HEK293 (cell line): ENCODE measurements at regions not wholly inside any gene's neighbourhood (a gene's known extent, or its start where the extent isn't known, plus 50 kb on each side); places are given as distances from the start of the nearest gene placed in this dataset.

Experiments used
- CTCF ChIA-PET: fragments of 350-600 bp; formaldehyde crosslinking; extraction: SDS; loops from one replicate; lab custom pipeline; 2021; ENCODE audit warnings: antibody characterized with exemption; lab: Yijun Ruan, JAX
- POLR2A ChIA-PET: fragments of 300-600 bp; formaldehyde crosslinking; extraction: SDS; loops from one replicate; lab custom pipeline; 2020; ENCODE audit warnings: antibody characterized with exemption, inconsistent platforms; lab: Yijun Ruan, JAX
- H3K27ac ChIP-seq: fragments of 200-500 bp; sonication (Bioruptor generic); 2 replicates; pipeline ENCODE4 v1.5.1; 2014; ENCODE audit warnings: low read depth, low read length, control low read depth, inconsistent platforms; ENCODE audit errors: extremely low read depth
- H3K36me3 ChIP-seq, 2 experiments: fragments of 200-500 bp in 1 of 2; sonication (Bioruptor generic) in 1 of 2; 1 replicate in 1 of 2; 2 replicates in 1 of 2; pipeline ENCODE4 v1.5.1; 2014 to 2017; ENCODE audit warnings: inconsistent platforms in 2 of 2, low read length in 2 of 2; ENCODE audit not compliant: control insufficient read depth in 2 of 2, insufficient read depth in 1 of 2
- H3K4me1 ChIP-seq: fragments of 200-500 bp; sonication (Bioruptor generic); 2 replicates; pipeline ENCODE4 v1.5.1; 2014; ENCODE audit warnings: mild to moderate bottlenecking, low read length, inconsistent platforms; ENCODE audit not compliant: control insufficient read depth, insufficient read depth
- H3K4me3 ChIP-seq: 2 replicates; pipeline ENCODE4 v1.5.1; 2011; ENCODE audit warnings: low read depth, mild to moderate bottlenecking, control low read depth, low read length, moderate library complexity
- H3K9me3 ChIP-seq: fragments of 200-500 bp; sonication (Bioruptor generic); 2 replicates; pipeline ENCODE4 v1.5.1; 2014; ENCODE audit warnings: low read depth, low read length, inconsistent platforms; ENCODE audit not compliant: control insufficient read depth, insufficient read depth
- HOXD13 ChIP-seq: sonication (generic); formaldehyde crosslinking; IDR thresholded peaks from 2 replicates; pipeline ENCODE4 v1.8.0; 2022; ENCODE audit warnings: missing genetic modification reagents, borderline replicate concordance
- OSR2 ChIP-seq: fragments of 450-650 bp; formaldehyde crosslinking; IDR thresholded peaks from 2 replicates; pipeline ENCODE4 v1.5.1; 2016; ENCODE audit warnings: missing biosample characterization, missing genetic modification characterization
- SETDB1 ChIP-seq: IDR thresholded peaks from one replicate; pipeline ENCODE4 v1.6.1; 2017; ENCODE audit warnings: mild to moderate bottlenecking, low read length, moderate library complexity, mixed read lengths; ENCODE audit not compliant: insufficient read length
- ZNF155 ChIP-seq: fragments of 450-650 bp; formaldehyde crosslinking; IDR thresholded peaks from 2 replicates; pipeline ENCODE4 v1.5.1; 2016; ENCODE audit warnings: missing biosample characterization, missing genetic modification characterization
- ZNF169 ChIP-seq: fragments of 450-650 bp; formaldehyde crosslinking; IDR thresholded peaks from 2 replicates; pipeline ENCODE4 v1.5.1; 2016; ENCODE audit warnings: missing biosample characterization, missing genetic modification characterization
- ZNF266 ChIP-seq: fragments of 450-650 bp; formaldehyde crosslinking; IDR thresholded peaks from 2 replicates; pipeline ENCODE4 v1.5.1; 2016; ENCODE audit warnings: missing biosample characterization, missing genetic modification characterization, low read depth
- ZNF423 ChIP-seq: fragments of 450-650 bp; formaldehyde crosslinking; IDR thresholded peaks from 2 replicates; pipeline ENCODE4 v1.5.1; 2016; ENCODE audit warnings: missing biosample characterization, missing genetic modification characterization
- ZNF473 ChIP-seq: fragments of 450-650 bp; formaldehyde crosslinking; IDR thresholded peaks from 2 replicates; pipeline ENCODE4 v1.5.1; 2017; ENCODE audit warnings: missing biosample characterization, missing genetic modification characterization
- ZNF529 ChIP-seq: fragments of 450-650 bp; formaldehyde crosslinking; IDR thresholded peaks from 2 replicates; pipeline ENCODE4 v1.5.1; 2017; ENCODE audit warnings: missing genetic modification characterization, missing biosample characterization; ENCODE audit not compliant: insufficient replicate concordance
- ZNF843 ChIP-seq: fragments of 450-650 bp; formaldehyde crosslinking; IDR thresholded peaks from 2 replicates; pipeline ENCODE4 v1.5.1; 2016; ENCODE audit warnings: missing biosample characterization, missing genetic modification characterization
- ZSCAN23 ChIP-seq: fragments of 450-650 bp; formaldehyde crosslinking; IDR thresholded peaks from 2 replicates; pipeline ENCODE4 v1.5.1; 2016; ENCODE audit warnings: missing biosample characterization, missing genetic modification characterization
- TF ChIP-seq, protein P1 (sequence below): fragments of 450-650 bp; formaldehyde crosslinking; IDR thresholded peaks from 2 replicates; pipeline ENCODE4 v1.5.1; 2016; ENCODE audit warnings: missing biosample characterization, missing genetic modification characterization, borderline replicate concordance
- TF ChIP-seq, protein P2 (sequence below): fragments of 450-650 bp; formaldehyde crosslinking; IDR thresholded peaks from 2 replicates; pipeline ENCODE4 v1.5.1; 2016; ENCODE audit warnings: missing biosample characterization, missing genetic modification characterization
- TF ChIP-seq, protein P3 (sequence below): fragments of 450-650 bp; formaldehyde crosslinking; IDR thresholded peaks from 2 replicates; pipeline ENCODE4 v1.5.1; 2016; ENCODE audit warnings: missing biosample characterization, missing genetic modification characterization
- TF ChIP-seq, protein P4 (sequence below): fragments of 450-650 bp; formaldehyde crosslinking; IDR thresholded peaks from 2 replicates; pipeline ENCODE4 v1.5.1; 2016; ENCODE audit warnings: missing biosample characterization, missing genetic modification characterization
- TF ChIP-seq, protein P5 (sequence below): fragments of 450-650 bp; formaldehyde crosslinking; IDR thresholded peaks from 2 replicates; pipeline ENCODE4 v1.5.1; 2017; ENCODE audit warnings: missing biosample characterization, mild to moderate bottlenecking, missing genetic modification characterization, moderate library complexity
- TF ChIP-seq, protein P6 (sequence below): fragments of 450-650 bp; formaldehyde crosslinking; IDR thresholded peaks from 2 replicates; pipeline ENCODE4 v1.5.1; 2016; ENCODE audit warnings: missing biosample characterization, missing genetic modification characterization

DNA sequence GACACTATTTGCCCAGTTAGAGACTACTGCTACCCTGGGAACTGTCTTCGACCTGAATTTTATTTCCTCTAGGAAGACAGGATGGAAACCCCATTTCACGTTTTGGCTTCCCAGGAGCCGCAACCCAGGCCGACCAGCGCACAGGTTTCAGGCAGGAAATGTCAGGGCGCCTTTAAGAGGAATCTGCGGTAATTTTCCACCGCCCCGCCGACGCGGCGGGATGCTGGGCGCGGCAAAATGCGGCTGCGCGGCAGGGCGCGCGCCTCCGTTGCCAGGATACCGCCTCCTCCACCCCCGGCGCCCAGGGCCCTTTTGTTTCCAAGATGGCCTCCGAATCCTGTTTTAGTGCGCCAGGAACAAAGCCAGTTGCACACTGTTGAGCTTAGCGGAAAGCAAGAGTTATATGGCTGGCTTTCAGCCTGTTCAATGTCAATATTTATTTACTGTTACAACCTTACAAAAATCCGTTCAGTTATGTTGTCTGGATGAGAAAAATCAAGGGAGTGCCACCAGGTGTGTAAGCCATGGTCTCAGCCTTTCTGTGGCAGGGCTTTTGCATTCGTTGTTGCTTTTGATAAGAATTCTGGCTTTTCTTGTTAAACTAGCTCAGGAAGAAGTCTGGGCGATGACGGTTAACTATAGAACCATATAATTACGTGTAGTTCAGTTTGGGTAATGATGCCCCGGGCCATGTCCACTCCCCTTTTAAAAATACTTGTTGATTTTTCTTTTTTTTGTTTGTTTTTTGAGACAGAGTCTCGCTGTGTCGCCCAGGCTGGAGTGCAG, 79.7 kb upstream of the CHD2 start:
- Histone ChIP-seq H3K9me3 (no peaks in the 10 kb centered on the region), H3K4me1 (peaks cover 40% of the 10 kb centered on the region), H3K27ac (peak overlapping the region; percentile 98), H3K36me3 (no peaks in the 10 kb centered on the region), H3K4me3 (peak overlapping the region; percentile 39)
- POLR2A ChIA-PET = interaction anchor here (0.7 to 8.1 kb wide), 11 partner anchors 10 to 94 kb away, joined by 3 to 238 read pairs (median 11); partner anchors contain the start of gene CHD2
- CTCF ChIA-PET = interaction anchor here (0.7 to 4.7 kb wide), 6 partner anchors 11 to 1889 kb away, joined by 3 to 35 read pairs (median 3); partner anchors contain the start of gene CHD2
- TF ChIP-seq, protein P1, sequence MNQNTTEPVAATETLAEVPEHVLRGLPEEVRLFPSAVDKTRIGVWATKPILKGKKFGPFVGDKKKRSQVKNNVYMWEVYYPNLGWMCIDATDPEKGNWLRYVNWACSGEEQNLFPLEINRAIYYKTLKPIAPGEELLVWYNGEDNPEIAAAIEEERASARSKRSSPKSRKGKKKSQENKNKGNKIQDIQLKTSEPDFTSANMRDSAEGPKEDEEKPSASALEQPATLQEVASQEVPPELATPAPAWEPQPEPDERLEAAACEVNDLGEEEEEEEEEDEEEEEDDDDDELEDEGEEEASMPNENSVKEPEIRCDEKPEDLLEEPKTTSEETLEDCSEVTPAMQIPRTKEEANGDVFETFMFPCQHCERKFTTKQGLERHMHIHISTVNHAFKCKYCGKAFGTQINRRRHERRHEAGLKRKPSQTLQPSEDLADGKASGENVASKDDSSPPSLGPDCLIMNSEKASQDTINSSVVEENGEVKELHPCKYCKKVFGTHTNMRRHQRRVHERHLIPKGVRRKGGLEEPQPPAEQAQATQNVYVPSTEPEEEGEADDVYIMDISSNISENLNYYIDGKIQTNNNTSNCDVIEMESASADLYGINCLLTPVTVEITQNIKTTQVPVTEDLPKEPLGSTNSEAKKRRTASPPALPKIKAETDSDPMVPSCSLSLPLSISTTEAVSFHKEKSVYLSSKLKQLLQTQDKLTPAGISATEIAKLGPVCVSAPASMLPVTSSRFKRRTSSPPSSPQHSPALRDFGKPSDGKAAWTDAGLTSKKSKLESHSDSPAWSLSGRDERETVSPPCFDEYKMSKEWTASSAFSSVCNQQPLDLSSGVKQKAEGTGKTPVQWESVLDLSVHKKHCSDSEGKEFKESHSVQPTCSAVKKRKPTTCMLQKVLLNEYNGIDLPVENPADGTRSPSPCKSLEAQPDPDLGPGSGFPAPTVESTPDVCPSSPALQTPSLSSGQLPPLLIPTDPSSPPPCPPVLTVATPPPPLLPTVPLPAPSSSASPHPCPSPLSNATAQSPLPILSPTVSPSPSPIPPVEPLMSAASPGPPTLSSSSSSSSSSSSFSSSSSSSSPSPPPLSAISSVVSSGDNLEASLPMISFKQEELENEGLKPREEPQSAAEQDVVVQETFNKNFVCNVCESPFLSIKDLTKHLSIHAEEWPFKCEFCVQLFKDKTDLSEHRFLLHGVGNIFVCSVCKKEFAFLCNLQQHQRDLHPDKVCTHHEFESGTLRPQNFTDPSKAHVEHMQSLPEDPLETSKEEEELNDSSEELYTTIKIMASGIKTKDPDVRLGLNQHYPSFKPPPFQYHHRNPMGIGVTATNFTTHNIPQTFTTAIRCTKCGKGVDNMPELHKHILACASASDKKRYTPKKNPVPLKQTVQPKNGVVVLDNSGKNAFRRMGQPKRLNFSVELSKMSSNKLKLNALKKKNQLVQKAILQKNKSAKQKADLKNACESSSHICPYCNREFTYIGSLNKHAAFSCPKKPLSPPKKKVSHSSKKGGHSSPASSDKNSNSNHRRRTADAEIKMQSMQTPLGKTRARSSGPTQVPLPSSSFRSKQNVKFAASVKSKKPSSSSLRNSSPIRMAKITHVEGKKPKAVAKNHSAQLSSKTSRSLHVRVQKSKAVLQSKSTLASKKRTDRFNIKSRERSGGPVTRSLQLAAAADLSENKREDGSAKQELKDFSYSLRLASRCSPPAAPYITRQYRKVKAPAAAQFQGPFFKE (tag by site-specific recombination) = no peak
- TF ChIP-seq HOXD13 (CRISPR knock-in tag) = no peak
- TF ChIP-seq ZNF266 (tag by site-specific recombination) = no peak
- TF ChIP-seq, protein P2, sequence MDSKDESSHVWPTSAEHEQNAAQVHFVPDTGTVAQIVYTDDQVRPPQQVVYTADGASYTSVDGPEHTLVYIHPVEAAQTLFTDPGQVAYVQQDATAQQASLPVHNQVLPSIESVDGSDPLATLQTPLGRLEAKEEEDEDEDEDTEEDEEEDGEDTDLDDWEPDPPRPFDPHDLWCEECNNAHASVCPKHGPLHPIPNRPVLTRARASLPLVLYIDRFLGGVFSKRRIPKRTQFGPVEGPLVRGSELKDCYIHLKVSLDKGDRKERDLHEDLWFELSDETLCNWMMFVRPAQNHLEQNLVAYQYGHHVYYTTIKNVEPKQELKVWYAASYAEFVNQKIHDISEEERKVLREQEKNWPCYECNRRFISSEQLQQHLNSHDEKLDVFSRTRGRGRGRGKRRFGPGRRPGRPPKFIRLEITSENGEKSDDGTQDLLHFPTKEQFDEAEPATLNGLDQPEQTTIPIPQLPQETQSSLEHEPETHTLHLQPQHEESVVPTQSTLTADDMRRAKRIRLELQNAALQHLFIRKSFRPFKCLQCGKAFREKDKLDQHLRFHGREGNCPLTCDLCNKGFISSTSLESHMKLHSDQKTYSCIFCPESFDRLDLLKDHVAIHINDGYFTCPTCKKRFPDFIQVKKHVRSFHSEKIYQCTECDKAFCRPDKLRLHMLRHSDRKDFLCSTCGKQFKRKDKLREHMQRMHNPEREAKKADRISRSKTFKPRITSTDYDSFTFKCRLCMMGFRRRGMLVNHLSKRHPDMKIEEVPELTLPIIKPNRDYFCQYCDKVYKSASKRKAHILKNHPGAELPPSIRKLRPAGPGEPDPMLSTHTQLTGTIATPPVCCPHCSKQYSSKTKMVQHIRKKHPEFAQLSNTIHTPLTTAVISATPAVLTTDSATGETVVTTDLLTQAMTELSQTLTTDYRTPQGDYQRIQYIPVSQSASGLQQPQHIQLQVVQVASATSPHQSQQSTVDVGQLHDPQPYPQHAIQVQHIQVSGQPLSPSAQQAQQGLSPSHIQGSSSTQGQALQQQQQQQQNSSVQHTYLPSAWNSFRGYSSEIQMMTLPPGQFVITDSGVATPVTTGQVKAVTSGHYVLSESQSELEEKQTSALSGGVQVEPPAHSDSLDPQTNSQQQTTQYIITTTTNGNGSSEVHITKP (tag by site-specific recombination) = peak; percentile 49; the same call in 1 of the 2 replicates
- TF ChIP-seq, protein P3, sequence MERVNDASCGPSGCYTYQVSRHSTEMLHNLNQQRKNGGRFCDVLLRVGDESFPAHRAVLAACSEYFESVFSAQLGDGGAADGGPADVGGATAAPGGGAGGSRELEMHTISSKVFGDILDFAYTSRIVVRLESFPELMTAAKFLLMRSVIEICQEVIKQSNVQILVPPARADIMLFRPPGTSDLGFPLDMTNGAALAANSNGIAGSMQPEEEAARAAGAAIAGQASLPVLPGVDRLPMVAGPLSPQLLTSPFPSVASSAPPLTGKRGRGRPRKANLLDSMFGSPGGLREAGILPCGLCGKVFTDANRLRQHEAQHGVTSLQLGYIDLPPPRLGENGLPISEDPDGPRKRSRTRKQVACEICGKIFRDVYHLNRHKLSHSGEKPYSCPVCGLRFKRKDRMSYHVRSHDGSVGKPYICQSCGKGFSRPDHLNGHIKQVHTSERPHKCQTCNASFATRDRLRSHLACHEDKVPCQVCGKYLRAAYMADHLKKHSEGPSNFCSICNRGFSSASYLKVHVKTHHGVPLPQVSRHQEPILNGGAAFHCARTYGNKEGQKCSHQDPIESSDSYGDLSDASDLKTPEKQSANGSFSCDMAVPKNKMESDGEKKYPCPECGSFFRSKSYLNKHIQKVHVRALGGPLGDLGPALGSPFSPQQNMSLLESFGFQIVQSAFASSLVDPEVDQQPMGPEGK (tag by site-specific recombination) = no peak
- TF ChIP-seq, protein P4, sequence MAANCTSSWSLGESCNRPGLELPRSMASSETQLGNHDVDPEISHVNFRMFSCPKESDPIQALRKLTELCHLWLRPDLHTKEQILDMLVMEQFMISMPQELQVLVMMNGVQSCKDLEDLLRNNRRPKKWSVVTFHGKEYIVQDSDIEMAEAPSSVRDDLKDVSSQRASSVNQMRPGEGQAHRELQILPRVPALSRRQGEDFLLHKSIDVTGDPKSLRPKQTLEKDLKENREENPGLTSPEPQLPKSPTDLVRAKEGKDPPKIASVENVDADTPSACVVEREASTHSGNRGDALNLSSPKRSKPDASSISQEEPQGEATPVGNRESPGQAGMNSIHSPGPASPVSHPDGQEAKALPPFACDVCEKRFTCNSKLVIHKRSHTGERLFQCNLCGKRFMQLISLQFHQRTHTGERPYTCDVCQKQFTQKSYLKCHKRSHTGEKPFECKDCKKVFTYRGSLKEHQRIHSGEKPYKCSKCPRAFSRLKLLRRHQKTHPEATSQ (tag by site-specific recombination) = no peak
- TF ChIP-seq ZNF155 (tag by site-specific recombination) = no peak
- TF ChIP-seq ZNF169 = no peak
- TF ChIP-seq SETDB1 = no peak
- TF ChIP-seq, protein P5, sequence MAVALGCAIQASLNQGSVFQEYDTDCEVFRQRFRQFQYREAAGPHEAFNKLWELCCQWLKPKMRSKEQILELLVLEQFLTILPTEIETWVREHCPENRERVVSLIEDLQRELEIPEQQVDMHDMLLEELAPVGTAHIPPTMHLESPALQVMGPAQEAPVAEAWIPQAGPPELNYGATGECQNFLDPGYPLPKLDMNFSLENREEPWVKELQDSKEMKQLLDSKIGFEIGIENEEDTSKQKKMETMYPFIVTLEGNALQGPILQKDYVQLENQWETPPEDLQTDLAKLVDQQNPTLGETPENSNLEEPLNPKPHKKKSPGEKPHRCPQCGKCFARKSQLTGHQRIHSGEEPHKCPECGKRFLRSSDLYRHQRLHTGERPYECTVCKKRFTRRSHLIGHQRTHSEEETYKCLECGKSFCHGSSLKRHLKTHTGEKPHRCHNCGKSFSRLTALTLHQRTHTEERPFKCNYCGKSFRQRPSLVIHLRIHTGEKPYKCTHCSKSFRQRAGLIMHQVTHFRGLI (tag by site-specific recombination) = peak; percentile 69
- TF ChIP-seq ZNF473 = no peak
- TF ChIP-seq, protein P6, sequence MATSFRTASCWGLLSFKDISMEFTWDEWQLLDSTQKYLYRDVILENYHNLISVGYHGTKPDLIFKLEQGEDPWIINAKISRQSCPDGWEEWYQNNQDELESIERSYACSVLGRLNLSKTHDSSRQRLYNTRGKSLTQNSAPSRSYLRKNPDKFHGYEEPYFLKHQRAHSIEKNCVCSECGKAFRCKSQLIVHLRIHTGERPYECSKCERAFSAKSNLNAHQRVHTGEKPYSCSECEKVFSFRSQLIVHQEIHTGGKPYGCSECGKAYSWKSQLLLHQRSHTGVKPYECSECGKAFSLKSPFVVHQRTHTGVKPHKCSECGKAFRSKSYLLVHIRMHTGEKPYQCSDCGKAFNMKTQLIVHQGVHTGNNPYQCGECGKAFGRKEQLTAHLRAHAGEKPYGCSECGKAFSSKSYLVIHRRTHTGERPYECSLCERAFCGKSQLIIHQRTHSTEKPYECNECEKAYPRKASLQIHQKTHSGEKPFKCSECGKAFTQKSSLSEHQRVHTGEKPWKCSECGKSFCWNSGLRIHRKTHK (tag by site-specific recombination) = no peak
- no peak for TF ChIP-seq ZSCAN23 (tag by site-specific recombination)
- no peak for TF ChIP-seq ZNF423 (tag by site-specific recombination)
- no peak for TF ChIP-seq ZNF843 (tag by site-specific recombination)
- TF ChIP-seq OSR2 (tag by site-specific recombination) = no peak
- TF ChIP-seq ZNF529 = no peak
